ENCODE measurements at regions not wholly inside any gene's neighbourhood (a gene's known extent, or its start where the extent isn't known, plus 50 kb on each side); places are given as distances from the start of the nearest gene placed in this dataset.

GRCh38 chr2:220891405-220891804, 680.7 kb downstream of the EPHA4 start:
- H3K79me2 ChIP-seq (ENCODE audit: insufficient read depth), result no peaks in the 10 kb centered on the region
- H3K4me2 ChIP-seq (ENCODE audit: unreplicated experiment), result no peak overlapping the region
- no peaks in the 10 kb centered on the region for H3K27me3 ChIP-seq (replicated peaks; ENCODE audit: insufficient read depth)
- no peaks in the 10 kb centered on the region for H3K9me2 ChIP-seq (ENCODE audit: insufficient read depth)
- 0 to 4% methylated on average over 1 of the region's 1 CpG for WGBS, 2 experiments (ENCODE audit: low coverage in 1 of 2, low lambda C conversion rate in 2 of 2, missing lambda C conversion rate in 2 of 2)
- no peak overlapping the region; the same call in 1 of the 2 replicates for H3K27ac ChIP-seq
- H3K9ac ChIP-seq, result no peak overlapping the region
- no peak overlapping the region for H2AFZ ChIP-seq
- in situ Hi-C loops (cut with MboI), result no loop called here
- H4K20me1 ChIP-seq (ENCODE audit: insufficient read depth), result no peaks in the 10 kb centered on the region
- DNase-seq, result peak; percentile 91
- no peak overlapping the region for H3K4me3 ChIP-seq
- TF ChIP-seq EZH2 (IDR thresholded peaks at IDR 0.05; ENCODE audit: insufficient read depth, poor library complexity, severe bottlenecking) (no peak), EZH2phosphoT487 (IDR thresholded peaks at IDR 0.05; ENCODE audit: insufficient read depth, low read depth) (no peak)
- H3K36me3 ChIP-seq (ENCODE audit: low read depth), result no peaks in the 10 kb centered on the region
- H3K4me1 ChIP-seq (ENCODE audit: insufficient read depth), result peaks cover 16% of the 10 kb centered on the region
- peaks cover 10% of the 10 kb centered on the region; the same call in 1 of the 2 replicates for H3F3A ChIP-seq (ENCODE audit: insufficient read depth)
- H3K9me3 ChIP-seq (ENCODE audit: low read depth), result no peaks in the 10 kb centered on the region

DNA sequence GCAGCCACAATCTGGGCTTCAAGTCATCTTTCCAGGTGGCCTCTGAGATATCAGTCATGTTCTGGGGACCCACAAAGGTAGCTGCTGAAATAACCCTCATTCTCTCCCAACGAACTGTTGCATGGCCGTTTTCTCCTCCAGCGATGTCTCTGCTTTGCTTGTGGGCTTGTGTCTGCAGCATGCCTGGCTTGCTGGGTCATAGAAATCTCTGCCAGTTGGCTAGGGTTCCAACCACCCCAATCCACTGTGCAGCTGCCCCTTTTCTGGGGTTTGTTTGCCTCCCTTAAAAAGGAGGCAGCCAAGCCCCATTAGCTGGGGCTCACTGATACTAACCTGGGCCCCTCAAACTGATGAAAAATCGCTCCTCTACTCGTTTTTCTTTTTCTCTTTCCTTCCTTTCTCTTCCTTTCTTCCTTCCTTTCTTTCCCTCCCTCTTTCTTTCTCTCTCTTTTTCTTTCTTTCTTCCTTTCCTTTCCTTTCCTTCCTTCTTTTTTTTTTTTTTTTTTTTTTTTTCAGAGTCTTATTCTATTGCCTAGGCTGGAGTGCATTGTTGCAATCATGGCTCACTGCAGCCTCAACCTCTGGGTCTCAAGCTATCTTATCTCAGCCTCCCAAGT, 680.0 kb downstream of the EPHA4 start:
- in situ Hi-C loops (cut with MboI), result no loop called here

DNA sequence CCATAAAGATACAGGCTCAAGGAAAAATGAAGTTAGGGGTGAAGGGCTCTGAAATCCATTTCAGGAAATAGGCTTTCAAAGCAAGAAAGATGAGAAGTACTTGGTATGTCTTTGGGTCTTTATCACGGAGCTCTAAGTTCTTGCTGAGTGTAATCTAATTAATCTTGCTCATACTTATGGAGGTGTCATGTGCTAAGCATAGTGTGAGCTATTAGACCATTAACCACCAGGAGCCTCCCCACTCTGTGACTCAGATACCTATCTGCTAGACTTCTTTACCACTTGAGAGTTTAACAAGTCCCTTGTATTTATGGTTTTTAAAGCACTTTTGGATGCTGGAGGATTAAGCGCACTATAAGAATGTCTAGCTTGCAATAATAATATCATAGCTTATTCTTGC, 678.7 kb downstream of the EPHA4 start:
- 53 to 55% methylated on average over 2 of the region's 2 CpGs for WGBS, 2 experiments (ENCODE audit: low coverage in 1 of 2, low lambda C conversion rate in 2 of 2, missing lambda C conversion rate in 2 of 2)
- no peaks in the 10 kb centered on the region for H3K79me2 ChIP-seq (ENCODE audit: insufficient read depth)
- no peaks in the 10 kb centered on the region for H3K36me3 ChIP-seq (ENCODE audit: low read depth)
- no peaks in the 10 kb centered on the region for H3K9me2 ChIP-seq (ENCODE audit: insufficient read depth)
- DNase-seq, result peak; percentile 10
- H3K4me1 ChIP-seq (ENCODE audit: insufficient read depth), result peaks cover 16% of the 10 kb centered on the region
- no peak overlapping the region for H3K4me2 ChIP-seq (ENCODE audit: unreplicated experiment)
- no peak overlapping the region for H3K9ac ChIP-seq
- no peaks in the 10 kb centered on the region for H3K27me3 ChIP-seq (replicated peaks; ENCODE audit: insufficient read depth)
- H3K9me3 ChIP-seq (ENCODE audit: low read depth), result no peaks in the 10 kb centered on the region
- no peak overlapping the region for H3K27ac ChIP-seq
- in situ Hi-C loops (cut with MboI), result no loop called here
- H4K20me1 ChIP-seq (ENCODE audit: insufficient read depth), result no peaks in the 10 kb centered on the region
- TF ChIP-seq EZH2 (IDR thresholded peaks at IDR 0.05; ENCODE audit: insufficient read depth, poor library complexity, severe bottlenecking) (no peak), EZH2phosphoT487 (IDR thresholded peaks at IDR 0.05; ENCODE audit: insufficient read depth, low read depth) (no peak)
- H3F3A ChIP-seq (ENCODE audit: insufficient read depth), result peaks cover 10% of the 10 kb centered on the region; the same call in 1 of the 2 replicates
- no peak overlapping the region for H2AFZ ChIP-seq
- no peak overlapping the region for H3K4me3 ChIP-seq

More for the DNA sequence above, 680.0 kb downstream of the EPHA4 start:
- H3K36me3 ChIP-seq (ENCODE audit: low read depth), result no peaks in the 10 kb centered on the region
- H3K4me3 ChIP-seq, result no peak overlapping the region
- H4K20me1 ChIP-seq (ENCODE audit: insufficient read depth), result no peaks in the 10 kb centered on the region
- no peaks in the 10 kb centered on the region for H3K9me3 ChIP-seq (ENCODE audit: low read depth)
- TF ChIP-seq EZH2phosphoT487 (IDR thresholded peaks at IDR 0.05; ENCODE audit: insufficient read depth, low read depth) (no peak), EZH2 (IDR thresholded peaks at IDR 0.05; ENCODE audit: insufficient read depth, poor library complexity, severe bottlenecking) (no peak)
- H3K4me1 ChIP-seq (ENCODE audit: insufficient read depth), result peaks cover 16% of the 10 kb centered on the region
- H3K27me3 ChIP-seq (replicated peaks; ENCODE audit: insufficient read depth), result no peaks in the 10 kb centered on the region
- 56 to 59% methylated on average over 5 of the region's 5 CpGs for WGBS, 2 experiments (ENCODE audit: low coverage in 1 of 2, low lambda C conversion rate in 2 of 2, missing lambda C conversion rate in 2 of 2)
- DNase-seq, result peak; percentile 16
- H3F3A ChIP-seq (ENCODE audit: insufficient read depth), result peaks cover 10% of the 10 kb centered on the region; the same call in 1 of the 2 replicates
- no peaks in the 10 kb centered on the region for H3K79me2 ChIP-seq (ENCODE audit: insufficient read depth)
- no peak overlapping the region for H3K4me2 ChIP-seq (ENCODE audit: unreplicated experiment)
- H3K9ac ChIP-seq, result no peak overlapping the region
- H3K27ac ChIP-seq, result no peak overlapping the region
- H2AFZ ChIP-seq, result no peak overlapping the region
- H3K9me2 ChIP-seq (ENCODE audit: insufficient read depth), result no peaks in the 10 kb centered on the region

DNA sequence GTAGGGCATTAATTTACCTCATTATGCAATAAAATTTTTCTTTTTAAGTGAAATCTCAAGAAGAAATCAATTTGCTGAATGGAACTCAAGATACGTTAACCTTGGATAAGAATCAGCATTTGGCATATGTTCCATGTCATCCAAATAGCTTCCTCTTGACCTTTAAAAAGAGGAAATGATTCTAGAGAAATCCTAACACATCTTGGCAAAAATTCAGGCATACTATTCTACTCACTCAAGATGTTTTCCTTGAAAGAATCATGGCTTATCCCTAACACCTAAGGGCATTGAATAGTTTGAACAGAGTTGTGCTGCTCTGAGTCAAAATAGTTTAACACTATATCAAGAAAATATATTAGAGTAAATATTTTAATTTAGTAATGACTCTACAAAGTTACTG, 678.0 kb downstream of the EPHA4 start:
- DNase-seq, result peak; percentile 46
- TF ChIP-seq EZH2 (IDR thresholded peaks at IDR 0.05; ENCODE audit: insufficient read depth, poor library complexity, severe bottlenecking) (no peak), EZH2phosphoT487 (IDR thresholded peaks at IDR 0.05; ENCODE audit: insufficient read depth, low read depth) (no peak)
- Histone ChIP-seq H3K36me3 (ENCODE audit: low read depth) (no peaks in the 10 kb centered on the region), H3K79me2 (ENCODE audit: insufficient read depth) (no peaks in the 10 kb centered on the region), H3K27ac (no peak overlapping the region), H3K9me3 (ENCODE audit: low read depth) (no peaks in the 10 kb centered on the region), H3K9ac (no peak overlapping the region), H3K27me3 (replicated peaks; ENCODE audit: insufficient read depth) (no peaks in the 10 kb centered on the region), H3K4me2 (ENCODE audit: unreplicated experiment) (no peak overlapping the region), H3K4me1 (ENCODE audit: insufficient read depth) (peaks cover 16% of the 10 kb centered on the region), H3F3A (ENCODE audit: insufficient read depth) (peaks cover 10% of the 10 kb centered on the region; the same call in 1 of the 2 replicates), H3K9me2 (ENCODE audit: insufficient read depth) (no peaks in the 10 kb centered on the region), H3K4me3 (no peak overlapping the region), H4K20me1 (ENCODE audit: insufficient read depth) (no peaks in the 10 kb centered on the region), H2AFZ (no peak overlapping the region)
- 40 to 43% methylated on average over 1 of the region's 1 CpG for WGBS, 2 experiments (ENCODE audit: low coverage in 1 of 2, low lambda C conversion rate in 2 of 2, missing lambda C conversion rate in 2 of 2)
- in situ Hi-C loops (cut with MboI), result no loop called here
